SH-SY5Y (cell line): ENCODE measurements at regions not wholly inside any gene's neighbourhood (a gene's known extent, or its start where the extent isn't known, plus 50 kb on each side); places are given as distances from the start of the nearest gene placed in this dataset.

Experiments
- GATA2 ChIP-seq: IDR thresholded peaks from 2 replicates; pipeline ENCODE4 v1.6.1; 2011; ENCODE audit warnings: mild to moderate bottlenecking, low read depth, low read length
- GATA3 ChIP-seq: IDR thresholded peaks from 2 replicates; pipeline ENCODE4 v1.6.1; 2011; ENCODE audit warnings: low read depth, mild to moderate bottlenecking, low read length, moderate library complexity

- no peak for TF ChIP-seq GATA3
- TF ChIP-seq GATA2, result no peak
These were observed 1198.2 kb upstream of the PCDH9 start for GRCh38 chr13:68428292-68428691.
